NB4 (cell line): ENCODE measurements at regions not wholly inside any gene's neighbourhood (a gene's known extent, or its start where the extent isn't known, plus 50 kb on each side); places are given as distances from the start of the nearest gene placed in this dataset.
A peak's percentile ranks its signal among the peaks of the same experiment; 100 is the strongest.

Source experiments
- DNase-seq: peaks from one replicate; pipeline ENCODE4 v3.0.0; 2010; ENCODE audit warnings: low read depth
- H3K4me3 ChIP-seq: one replicate; pipeline ENCODE4 v1.5.1; 2011; ENCODE audit warnings: mild to moderate bottlenecking, low read depth, low read length, moderate library complexity
- MYC ChIP-seq: IDR thresholded peaks from 2 replicates; pipeline ENCODE4 v1.6.1; 2011; ENCODE audit warnings: low read depth, low read length
- POLR2A ChIP-seq: IDR thresholded peaks from 2 replicates; pipeline ENCODE4 v1.6.1; 2011; ENCODE audit warnings: mild to moderate bottlenecking; ENCODE audit not compliant: insufficient read length; ENCODE audit errors: extremely low read depth
- TF ChIP-seq, protein P1 (sequence below): IDR thresholded peaks from one replicate; pipeline ENCODE4 v1.5.1; 2012; ENCODE audit warnings: low read depth, low read length
- TF ChIP-seq, protein P2 (sequence below): IDR thresholded peaks from 2 replicates; pipeline ENCODE4 v1.6.1; 2011; ENCODE audit warnings: low read depth, low read length

DNA sequence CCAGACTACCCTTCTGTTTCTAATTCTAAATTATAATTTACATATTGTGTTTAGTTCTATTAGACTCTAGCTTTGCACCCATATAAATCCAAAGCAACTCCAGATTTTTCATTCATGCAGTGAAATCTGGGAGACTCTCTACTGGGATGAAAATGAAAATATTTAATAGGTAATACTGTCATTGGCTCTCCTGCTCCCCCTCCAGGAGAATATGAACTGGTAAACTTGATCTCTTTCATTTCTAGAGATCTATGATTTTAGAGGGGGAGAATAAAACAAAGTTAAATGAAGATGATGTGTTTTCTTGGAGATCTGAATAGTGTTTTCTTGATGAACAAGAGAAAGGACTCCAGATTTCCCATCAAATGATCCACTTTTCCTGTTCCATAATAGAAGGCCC lies 104.3 kb upstream of the TMCC3 start:
- TF ChIP-seq, protein P1, sequence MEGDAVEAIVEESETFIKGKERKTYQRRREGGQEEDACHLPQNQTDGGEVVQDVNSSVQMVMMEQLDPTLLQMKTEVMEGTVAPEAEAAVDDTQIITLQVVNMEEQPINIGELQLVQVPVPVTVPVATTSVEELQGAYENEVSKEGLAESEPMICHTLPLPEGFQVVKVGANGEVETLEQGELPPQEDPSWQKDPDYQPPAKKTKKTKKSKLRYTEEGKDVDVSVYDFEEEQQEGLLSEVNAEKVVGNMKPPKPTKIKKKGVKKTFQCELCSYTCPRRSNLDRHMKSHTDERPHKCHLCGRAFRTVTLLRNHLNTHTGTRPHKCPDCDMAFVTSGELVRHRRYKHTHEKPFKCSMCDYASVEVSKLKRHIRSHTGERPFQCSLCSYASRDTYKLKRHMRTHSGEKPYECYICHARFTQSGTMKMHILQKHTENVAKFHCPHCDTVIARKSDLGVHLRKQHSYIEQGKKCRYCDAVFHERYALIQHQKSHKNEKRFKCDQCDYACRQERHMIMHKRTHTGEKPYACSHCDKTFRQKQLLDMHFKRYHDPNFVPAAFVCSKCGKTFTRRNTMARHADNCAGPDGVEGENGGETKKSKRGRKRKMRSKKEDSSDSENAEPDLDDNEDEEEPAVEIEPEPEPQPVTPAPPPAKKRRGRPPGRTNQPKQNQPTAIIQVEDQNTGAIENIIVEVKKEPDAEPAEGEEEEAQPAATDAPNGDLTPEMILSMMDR, result peak; percentile 18
- TF ChIP-seq POLR2A (no peak), MYC (no peak)
- TF ChIP-seq, protein P2, sequence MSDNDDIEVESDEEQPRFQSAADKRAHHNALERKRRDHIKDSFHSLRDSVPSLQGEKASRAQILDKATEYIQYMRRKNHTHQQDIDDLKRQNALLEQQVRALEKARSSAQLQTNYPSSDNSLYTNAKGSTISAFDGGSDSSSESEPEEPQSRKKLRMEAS, result no peak
- no peak overlapping the region for H3K4me3 ChIP-seq
- no peak for DNase-seq

DNA sequence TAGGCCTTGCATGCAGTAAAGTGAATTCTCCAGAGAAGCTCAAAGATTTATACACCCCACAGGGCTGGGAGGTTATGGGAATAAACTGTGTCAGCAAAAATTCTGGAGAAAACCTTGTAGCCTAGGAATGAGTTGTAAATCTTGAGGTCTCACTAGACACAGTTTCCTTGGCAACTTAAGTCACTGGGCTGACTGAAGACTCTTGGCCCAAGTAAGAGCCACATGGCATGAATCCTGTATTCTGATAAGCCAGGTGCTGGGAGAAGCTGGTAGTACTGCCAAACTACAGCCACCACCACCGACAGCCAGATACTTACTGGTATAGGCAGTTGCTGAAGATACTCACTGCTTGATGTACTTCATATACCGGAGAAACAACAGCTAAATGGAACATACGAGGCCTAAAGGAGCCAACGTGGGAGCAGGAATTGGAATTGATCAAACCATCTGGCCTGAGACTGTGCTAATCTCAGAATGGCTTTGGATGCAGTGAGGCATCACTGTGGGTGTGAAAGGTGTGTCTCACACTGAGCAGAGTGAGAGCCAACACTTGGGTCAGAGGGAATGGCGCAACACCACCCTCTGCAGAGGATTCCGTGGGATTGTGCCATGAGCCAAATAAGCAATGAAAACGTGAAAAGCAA lies 102.8 kb upstream of the TMCC3 start:
- DNase-seq, result peak; percentile 36
- TF ChIP-seq POLR2A (no peak), MYC (no peak)
- TF ChIP-seq, protein P2, result no peak
- TF ChIP-seq, protein P1, result no peak
- H3K4me3 ChIP-seq, result no peak overlapping the region

DNA sequence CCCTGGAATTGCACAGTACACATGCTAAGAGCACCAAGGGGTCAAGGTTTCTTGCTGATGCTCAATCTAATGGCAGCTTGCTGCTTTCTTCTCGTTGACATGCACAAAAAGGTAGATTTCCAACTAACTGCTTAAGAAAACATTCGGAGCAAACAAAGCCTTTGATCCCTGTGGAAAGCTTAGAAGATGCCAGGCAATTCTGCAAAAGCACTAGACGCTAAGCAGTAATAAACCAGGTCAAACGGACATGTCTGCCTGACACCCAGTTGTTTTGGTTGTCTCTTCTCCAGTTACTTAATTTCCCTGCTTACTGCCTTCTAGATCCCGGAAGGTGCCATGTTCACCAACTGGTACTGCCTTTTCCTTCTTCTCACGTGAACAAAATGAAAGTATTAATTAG lies 100.5 kb upstream of the TMCC3 start:
- DNase-seq, result no peak
- TF ChIP-seq, protein P1, result no peak
- TF ChIP-seq MYC (no peak), POLR2A (no peak)
- TF ChIP-seq, protein P2, result no peak
- no peak overlapping the region for H3K4me3 ChIP-seq

DNA sequence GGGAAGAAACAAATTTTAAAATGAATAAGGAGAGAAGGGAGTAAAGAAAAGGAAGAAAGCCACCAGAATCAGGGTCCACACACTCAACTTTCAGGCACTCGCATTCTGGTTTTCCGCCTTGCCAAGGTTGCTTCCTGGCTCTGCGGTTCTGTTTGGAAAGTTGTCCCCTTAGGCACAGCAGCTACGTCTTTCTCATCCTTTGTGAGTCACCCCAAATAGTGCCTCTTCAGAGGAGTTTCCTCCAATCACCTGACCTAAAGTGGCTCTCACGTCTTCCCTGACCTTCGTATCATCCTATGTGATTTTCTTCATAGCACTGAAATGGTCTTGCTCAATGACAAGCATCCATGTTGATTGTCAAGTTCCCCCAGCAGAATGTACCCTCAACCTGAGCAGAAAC lies 99.5 kb upstream of the TMCC3 start:
- TF ChIP-seq POLR2A (no peak), MYC (no peak)
- TF ChIP-seq, protein P2, result no peak
- TF ChIP-seq, protein P1, result no peak
- DNase-seq, result no peak

DNA sequence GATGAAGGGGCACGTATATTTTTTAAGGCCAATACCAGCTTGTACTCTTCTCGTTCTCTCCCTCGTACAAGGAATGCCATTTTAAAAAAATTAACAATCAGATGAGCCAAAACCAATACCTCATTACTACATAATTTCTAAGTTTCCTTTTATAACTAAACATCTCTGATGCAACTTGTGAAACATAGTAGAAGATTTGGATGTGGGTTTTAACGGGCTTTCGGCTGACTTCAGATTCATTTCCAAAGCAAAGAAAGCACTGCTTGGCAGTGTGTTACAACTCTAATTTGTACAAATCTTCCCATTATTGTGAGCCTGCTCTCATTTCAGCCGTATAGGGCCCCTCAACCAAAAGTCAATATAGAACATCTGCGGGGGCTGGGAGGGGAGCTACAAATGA lies 99.1 kb upstream of the TMCC3 start:
- no peak overlapping the region for H3K4me3 ChIP-seq
- TF ChIP-seq, protein P1, result no peak
- TF ChIP-seq POLR2A (no peak), MYC (no peak)
- TF ChIP-seq, protein P2, result no peak
- no peak for DNase-seq

More for the DNA sequence above, 99.5 kb upstream of the TMCC3 start:
- no peak overlapping the region for H3K4me3 ChIP-seq
